Occipital lobe (tissue), 1 donor: ENCODE measurements at regions not wholly inside any gene's neighbourhood (a gene's known extent, or its start where the extent isn't known, plus 50 kb on each side); places are given as distances from the start of the nearest gene placed in this dataset.
"Not testable (repeated sequence)": the region's sequence is repeated elsewhere in the genome, so short reads cannot be mapped to it uniquely, and the experiment has no call there.

Source experiments
- DNase-seq: peaks from one replicate; lab custom pipeline; 2025; lab: John Stamatoyannopoulos, UW

- DNase-seq, result no peak
These were observed 1307.6 kb upstream of the GOT2 start for GRCh38 chr16:60041671-60042070.

GRCh38 chr16:60031740-60032139 lies 1297.6 kb upstream of the GOT2 start:
- DNase-seq, result no peak

GRCh38 chr16:60027351-60027750 lies 1293.2 kb upstream of the GOT2 start:
- DNase-seq, result no peak

GRCh38 chr16:60013076-60013475 lies 1279.0 kb upstream of the GOT2 start:
- DNase-seq, result no peak

- no peak for DNase-seq
These were observed 1267.4 kb upstream of the GOT2 start for GRCh38 chr16:60001523-60001922.

GRCh38 chr16:59997706-59998105 lies 1263.6 kb upstream of the GOT2 start:
- no peak for DNase-seq

- no peak for DNase-seq
These were observed 1259.0 kb upstream of the GOT2 start for GRCh38 chr16:59993101-59993500.

- DNase-seq, result no peak
These were observed 1257.1 kb upstream of the GOT2 start for GRCh38 chr16:59991171-59991570.

- no peak for DNase-seq
These were observed 1254.5 kb upstream of the GOT2 start for GRCh38 chr16:59988591-59988990.

GRCh38 chr16:59975953-59976352 lies 1241.8 kb upstream of the GOT2 start:
- no peak for DNase-seq

- no peak for DNase-seq
These were observed 1239.8 kb upstream of the GOT2 start for GRCh38 chr16:59973966-59974365.

- no peak for DNase-seq
These were observed 1237.1 kb upstream of the GOT2 start for GRCh38 chr16:59971264-59971663.

- no peak for DNase-seq
These were observed 1230.3 kb upstream of the GOT2 start for GRCh38 chr16:59964232-59964924.

- no peak for DNase-seq
These were observed 1225.2 kb upstream of the GOT2 start for GRCh38 chr16:59959311-59959710.

- no peak for DNase-seq
These were observed 1216.3 kb upstream of the GOT2 start for GRCh38 chr16:59950431-59950830.

- DNase-seq, result not testable (repeated sequence)
These were observed 1209.9 kb upstream of the GOT2 start for GRCh38 chr16:59944041-59944440.

GRCh38 chr16:59941594-59941993 lies 1207.5 kb upstream of the GOT2 start:
- DNase-seq, result no peak

- DNase-seq, result no peak
These were observed 1185.9 kb upstream of the GOT2 start for GRCh38 chr16:59920054-59920453.

GRCh38 chr16:59913666-59914065 lies 1179.5 kb upstream of the GOT2 start:
- no peak for DNase-seq

- no peak for DNase-seq
These were observed 1175.1 kb upstream of the GOT2 start for GRCh38 chr16:59909262-59909661.

GRCh38 chr16:59907611-59908010 lies 1173.5 kb upstream of the GOT2 start:
- DNase-seq, result no peak

GRCh38 chr16:59905606-59906005 lies 1171.5 kb upstream of the GOT2 start:
- DNase-seq, result no peak

GRCh38 chr16:59905131-59905530 lies 1171.0 kb upstream of the GOT2 start:
- DNase-seq, result no peak

GRCh38 chr16:59899940-59900339 lies 1165.8 kb upstream of the GOT2 start:
- no peak for DNase-seq
